GM19238 (cell line): ENCODE measurements at regions not wholly inside any gene's neighbourhood (a gene's known extent, or its start where the extent isn't known, plus 50 kb on each side); places are given as distances from the start of the nearest gene placed in this dataset.

Experiments used
- DNase-seq: peaks from one replicate; pipeline ENCODE4 v3.0.0; 2011; ENCODE audit warnings: low spot score; ENCODE audit not compliant: insufficient read length

DNA sequence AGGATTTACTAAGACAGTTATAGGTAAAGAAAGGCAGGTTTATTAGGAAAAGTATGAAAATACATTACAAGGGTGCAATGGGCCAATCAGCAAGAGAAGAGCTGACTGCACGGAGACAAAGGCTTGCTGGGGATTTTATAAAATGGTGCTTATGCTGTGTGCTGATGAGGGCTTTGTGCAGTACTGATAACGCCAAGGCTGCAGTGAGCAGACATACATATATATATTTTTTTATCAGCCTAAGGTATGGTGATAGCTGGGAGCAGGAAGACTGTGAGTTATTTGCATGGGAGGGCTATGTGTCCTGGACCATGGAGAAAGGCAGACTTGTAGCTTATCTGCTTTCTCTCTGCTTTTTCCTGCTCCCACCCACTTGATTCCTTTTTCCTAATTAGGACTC lies 208.1 kb upstream of the ACTBL2 start:
- DNase-seq, result no peak

DNA sequence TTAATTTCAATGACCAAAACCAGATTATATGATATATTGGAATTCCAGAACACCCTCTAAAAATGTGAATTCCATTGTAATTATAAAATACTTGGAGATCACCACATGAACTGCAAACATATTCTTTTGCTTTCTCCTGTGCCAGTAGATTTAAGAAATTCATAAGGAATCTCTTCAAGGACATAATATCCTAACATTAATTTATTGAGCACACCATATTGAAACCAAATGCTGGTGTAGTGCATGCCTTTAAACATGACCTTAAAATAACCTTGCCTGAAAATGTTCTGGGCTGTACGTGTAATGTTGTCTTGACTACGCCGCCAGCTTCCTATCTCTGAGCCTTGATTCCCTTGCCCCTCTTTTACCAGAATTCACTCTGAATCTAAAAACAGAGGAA lies 205.0 kb upstream of the ACTBL2 start:
- no peak for DNase-seq

DNA sequence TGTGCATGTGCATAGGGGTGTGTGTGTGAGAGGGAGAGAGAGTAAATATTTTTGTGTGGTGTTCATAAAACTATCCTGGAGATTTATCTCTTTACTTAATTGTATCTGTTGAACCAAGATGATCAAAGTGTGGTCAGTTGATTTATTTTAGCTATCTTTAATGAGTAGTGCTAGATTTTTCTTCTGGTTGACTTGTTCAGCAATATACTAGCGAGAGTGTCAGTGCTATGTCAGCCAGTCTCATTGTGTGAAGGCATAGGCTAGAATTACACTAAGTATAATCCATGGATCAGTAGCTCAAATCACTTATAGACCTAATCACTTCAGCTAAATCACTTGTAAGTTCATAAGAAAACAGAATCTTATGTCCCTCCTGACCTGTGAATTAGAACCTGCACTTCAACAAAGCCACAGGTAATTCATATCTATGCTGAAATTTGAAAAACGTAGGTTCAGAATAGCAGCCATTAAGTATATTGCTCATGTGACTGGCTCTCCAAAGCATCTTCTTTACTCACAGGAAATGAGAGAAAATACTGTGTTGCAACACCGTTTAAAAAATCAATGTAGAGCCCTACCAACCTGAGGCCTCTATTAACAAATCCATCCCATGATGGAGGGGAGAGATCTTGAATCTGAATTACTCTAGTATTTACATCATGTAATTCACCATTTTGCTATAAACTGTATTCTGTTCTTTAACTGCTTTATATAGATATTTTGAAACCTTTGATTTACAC lies 203.1 kb upstream of the ACTBL2 start:
- no peak for DNase-seq

DNA sequence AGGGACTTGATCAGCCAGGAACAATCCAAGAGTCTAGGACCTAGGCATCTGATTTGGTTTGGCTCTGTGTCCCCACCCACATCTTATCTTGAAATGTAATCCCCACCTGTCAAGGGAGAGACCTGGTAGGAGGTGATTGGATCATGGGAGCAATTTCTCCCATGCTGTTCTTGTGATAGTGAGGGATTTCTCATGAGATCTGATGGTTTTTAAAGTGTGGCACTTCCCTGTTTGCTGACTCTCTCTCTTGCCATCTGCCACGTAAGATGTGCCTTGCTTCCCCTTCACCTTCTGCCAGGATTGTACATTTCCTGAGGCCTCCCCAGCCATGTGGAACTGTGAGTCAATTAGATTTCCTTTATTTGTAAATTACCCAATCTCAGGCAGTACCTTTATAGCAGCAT lies 201.7 kb upstream of the ACTBL2 start:
- no peak for DNase-seq

DNA sequence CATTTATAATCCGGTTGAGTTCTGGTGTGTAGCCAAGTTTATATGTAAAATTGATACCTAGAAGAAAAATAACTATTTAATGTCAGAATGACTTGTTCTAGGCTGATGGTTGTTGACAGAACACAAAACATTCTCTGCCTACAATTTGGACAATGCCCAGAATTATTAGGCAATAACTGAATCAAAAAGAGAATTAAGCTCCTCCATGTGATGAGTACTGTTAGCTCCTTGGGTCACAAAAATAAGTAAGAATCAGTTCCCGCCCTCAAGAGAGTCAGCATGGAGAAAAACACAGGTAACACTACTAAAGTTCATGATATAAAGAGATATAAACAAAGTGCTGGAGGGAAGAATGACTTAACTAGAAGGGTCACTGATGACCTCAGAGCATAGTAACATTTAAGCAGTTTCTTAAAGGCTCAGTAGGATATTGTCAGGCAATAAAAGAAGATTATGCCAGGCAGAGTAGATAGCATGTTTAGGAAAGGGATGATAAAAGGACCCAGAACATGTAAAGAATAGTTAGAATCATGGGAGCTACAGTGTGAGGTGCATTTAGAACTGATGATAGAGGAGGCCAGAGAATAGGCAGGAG lies 200.5 kb upstream of the ACTBL2 start:
- DNase-seq, result no peak

DNA sequence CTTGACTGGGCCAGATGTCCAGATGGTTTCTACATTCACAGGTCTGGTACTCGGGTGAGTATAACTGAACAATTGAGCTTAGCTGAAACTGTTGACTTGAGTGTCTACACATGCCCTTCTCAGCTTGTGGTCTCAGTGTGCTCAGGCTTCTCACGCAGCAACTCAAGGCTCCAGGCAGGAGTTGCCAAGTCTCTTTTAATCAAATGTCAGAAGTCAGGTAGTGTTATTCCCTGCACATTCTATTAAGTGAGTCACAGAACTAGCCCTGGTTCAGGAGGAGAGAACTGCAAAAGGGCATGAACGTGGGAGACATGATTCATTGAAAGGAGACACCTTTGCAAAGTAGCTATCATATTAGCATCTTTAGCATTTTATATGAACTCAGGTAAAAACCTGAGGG lies 199.3 kb upstream of the ACTBL2 start:
- no peak for DNase-seq

DNA sequence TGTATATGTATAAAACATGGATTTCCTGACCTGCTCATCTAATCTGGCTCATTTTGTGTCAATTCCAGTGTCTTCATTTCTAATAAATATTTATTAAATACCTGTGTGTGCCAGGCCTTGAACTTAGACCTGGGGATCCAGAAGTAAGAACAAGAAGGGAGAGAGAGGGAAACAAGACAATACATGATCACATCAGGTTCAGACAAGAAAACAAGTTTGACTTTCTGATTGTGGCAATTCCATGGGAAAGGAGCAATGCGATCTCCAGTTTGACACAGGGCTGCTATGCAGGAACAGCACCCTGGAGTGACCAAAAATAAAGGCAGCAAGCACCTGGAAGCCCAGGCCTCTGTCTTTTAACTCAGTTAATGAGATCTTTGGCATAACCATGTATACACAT lies 198.1 kb upstream of the ACTBL2 start:
- DNase-seq, result no peak

DNA sequence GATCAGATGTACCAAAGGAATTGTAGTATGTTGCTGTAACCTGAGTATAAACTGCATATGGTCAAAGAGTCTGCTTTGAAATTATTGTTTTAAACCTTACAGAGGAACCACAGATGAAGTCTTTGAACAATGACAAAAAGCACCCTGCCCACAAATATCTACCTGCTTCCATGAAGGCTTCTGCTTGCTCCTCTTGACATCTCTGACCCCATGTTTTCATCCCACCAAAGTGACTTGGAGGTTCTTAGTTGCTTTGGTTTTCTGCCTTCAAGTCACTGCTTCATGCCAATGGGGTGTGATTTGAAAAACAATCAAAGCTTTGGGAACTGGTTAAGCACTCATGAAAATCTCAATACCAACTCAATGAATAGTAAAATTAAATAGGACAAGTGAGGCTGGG lies 194.6 kb upstream of the ACTBL2 start:
- no peak for DNase-seq

DNA sequence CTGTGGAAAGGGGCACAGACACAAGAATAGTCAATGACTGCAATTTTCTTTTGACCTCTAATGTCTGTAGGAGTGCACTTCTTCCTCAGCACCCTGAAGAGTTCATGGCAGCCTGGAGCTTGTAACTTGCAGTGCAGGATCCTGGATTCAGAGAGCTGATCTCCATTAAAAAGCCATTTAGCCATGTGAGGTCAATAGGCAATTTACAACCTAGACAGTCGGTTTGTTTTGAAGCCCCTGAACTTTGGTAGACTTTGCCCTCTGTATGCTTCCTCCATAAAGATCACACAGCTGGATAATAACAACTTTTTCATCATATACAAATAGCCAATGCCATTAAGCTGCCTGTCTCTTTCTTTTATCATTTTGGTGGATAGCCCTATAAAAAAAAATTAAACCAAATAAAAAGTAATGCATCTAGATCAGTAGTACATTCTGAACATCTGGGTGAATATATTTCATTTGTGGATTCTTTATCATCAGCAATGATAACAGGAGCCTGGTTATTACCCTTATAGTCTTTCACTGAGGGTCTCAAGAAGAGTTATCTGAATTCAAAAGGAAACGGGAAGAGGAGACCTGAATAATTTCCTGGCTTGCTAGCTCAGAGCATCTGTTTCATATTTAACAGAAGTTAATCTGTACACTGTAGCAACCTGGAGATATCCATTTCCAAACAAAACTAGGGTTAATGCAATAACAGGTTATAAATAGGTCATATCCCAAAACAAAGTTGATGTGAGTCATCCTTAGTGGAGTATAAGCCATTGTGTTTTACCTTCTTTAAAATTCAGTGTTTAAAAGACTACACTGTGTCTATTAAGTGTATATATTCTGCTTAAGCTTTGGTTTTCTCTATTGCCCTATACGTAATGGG lies 193.8 kb upstream of the ACTBL2 start:
- DNase-seq, result no peak

DNA sequence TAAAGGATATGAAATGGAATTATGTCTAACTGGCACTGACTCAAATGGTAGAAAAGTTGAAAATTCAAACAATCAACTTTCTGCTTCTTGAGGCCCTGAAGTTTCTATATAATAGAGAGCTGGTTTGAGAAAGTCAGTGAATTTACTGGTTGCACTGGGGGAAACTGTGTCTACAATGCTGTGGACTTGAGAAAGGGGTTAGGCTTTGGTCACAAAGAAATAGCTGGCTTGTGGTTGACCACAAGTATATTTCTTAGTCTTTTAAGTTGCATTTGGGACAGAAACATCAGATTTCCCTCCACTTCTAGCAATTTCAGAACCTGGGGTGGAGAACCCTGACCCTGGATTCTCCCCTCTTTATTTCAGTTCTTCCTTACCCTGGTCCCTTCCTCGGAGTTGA lies 192.6 kb upstream of the ACTBL2 start:
- no peak for DNase-seq

DNA sequence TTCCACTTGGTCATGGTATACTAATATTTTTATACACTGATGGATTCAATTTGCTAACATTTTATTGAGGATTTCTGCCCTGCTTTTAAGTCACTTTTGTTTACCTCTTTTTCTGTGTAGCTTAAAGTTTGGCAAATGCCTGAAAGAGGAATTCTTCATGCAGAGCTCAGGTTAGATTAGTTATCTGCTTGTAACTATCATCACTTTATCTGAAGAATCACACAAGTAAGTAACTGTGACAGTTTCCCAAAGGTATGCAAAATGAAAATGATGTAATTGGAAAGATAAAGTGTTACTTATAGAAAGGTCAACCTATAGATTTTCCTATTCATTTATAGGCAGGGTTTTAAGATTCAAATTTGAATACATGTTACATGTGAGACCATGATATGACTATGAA lies 188.8 kb upstream of the ACTBL2 start:
- DNase-seq, result no peak

DNA sequence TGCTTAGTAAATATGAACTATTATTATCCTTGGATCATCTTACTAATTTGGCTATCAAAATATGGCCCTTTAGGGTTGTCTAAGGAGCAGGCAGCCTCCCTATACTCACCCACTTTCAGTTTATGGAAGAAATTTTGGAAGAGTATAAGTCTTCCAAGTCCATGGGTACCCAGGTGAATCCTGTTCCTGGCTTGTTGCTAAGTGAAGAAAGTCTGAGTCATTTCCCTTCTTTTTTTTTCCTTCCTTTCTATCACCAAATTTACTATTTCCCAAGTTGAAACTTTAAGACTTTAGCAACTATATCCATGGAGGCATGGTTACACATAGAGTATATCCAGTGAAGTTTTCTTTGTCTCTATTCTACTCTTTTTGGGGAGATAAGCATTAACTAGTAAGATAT lies 184.0 kb upstream of the ACTBL2 start:
- no peak for DNase-seq

DNA sequence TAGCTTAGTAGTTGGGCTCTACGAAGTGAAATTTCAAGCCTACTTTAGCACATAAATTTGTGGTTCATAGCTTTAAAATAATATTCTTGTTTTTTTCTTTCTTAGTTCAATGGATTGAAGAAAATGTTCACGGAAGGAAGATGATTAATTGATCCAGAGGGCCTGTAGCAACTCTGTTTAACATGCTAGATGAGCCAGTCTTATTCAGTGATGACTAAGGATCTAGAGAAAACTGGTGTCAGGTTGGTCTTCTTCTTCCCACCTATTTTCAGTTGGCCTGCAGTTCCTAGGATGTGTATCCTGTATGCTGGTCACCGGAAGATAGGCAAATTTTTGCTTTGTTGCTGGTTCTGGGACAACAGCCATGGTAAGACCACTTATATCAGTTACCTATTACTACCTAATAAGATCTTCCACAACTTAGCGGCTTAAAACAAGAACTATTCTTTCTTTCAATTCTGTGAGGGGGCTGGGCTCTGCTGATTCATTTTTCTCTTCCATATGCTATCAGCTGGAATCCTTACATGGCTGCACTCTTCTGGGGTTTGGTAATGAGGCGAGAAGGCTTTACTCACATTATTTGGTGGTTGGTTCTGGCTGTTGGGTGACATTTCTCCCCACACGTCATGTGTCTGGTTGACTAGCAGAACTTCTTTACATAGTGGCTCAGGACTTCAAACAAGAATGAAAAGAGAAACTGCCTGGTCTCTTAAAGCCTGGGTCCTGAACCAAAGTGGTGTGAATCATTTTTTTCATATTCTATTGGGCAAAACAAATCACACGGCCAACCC lies 182.7 kb upstream of the ACTBL2 start:
- no peak for DNase-seq

DNA sequence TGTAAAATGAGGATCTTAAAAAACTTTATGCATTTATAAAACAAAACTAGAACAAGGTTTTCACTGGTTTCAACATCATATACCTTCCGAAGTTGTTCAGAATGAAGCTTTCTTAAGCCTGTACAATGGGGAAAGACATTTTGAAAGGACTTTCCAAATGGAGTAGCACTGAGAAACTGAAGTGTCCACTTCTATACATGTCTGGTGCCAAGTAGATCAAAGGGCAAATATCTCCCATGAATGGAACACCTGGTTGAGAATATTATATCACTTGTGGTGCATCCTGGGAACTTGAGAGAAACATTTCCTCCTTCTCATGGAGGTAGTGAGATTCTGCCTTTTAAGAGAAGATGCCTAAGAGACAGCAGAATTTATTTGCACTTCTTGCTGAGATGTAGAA lies 182.1 kb upstream of the ACTBL2 start:
- no peak for DNase-seq

DNA sequence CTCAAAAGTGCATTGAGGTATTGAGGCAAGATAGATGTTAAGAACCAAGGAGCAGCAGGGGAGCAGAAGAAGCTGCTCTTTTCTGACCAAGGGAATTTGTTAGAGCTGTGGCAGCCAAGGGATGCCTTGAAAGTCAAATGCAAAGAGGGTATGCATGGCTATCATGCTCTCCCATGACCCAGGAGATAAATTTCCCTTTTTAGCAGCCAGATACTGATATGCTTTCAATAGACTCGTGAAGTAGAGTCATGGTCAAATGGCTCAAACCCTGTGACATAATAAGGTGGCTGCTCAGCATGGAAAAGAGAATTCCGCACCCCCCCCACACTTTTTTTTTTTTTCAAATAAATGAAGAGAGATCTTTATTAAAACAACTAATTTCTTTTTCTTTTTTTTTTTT lies 180.9 kb upstream of the ACTBL2 start:
- DNase-seq, result no peak

DNA sequence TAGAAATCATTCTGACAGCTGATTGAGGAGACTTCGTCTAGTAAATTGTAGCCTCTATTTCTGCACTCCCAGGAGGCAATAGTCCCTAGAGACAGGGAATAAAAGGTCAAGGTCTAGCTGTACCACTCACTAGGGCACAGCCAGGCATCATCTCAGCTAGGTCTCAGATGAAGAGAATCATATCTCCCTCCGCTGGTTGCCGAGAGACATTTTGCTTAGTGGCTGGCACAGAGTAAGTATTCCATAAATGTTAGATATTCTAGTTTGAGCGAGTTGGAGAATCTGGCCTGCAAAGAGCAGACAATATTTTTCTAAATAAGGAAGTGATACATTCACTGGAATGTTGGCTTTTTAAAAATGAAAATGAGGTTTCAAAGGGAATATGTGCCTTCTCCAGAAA lies 180.4 kb upstream of the ACTBL2 start:
- no peak for DNase-seq

DNA sequence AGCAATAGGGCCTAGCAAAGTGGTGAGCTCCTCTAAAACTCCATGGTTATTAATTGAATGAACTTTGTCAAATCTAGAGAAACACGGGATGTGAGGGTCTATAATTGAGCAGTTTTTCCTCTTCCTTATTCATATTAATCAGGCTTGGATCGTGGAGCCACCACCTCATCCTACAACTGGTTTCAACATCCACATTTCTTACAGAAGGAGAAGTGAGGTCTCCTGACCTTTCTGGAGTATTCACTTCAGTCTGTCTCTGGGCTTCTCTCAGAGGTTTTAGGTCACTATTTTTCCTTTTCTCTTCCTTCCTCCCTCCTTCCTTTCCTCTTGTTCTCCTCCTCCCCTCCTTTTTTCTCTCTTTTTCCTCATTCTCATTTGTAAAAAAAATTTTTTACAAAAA lies 177.3 kb upstream of the ACTBL2 start:
- DNase-seq, result no peak

DNA sequence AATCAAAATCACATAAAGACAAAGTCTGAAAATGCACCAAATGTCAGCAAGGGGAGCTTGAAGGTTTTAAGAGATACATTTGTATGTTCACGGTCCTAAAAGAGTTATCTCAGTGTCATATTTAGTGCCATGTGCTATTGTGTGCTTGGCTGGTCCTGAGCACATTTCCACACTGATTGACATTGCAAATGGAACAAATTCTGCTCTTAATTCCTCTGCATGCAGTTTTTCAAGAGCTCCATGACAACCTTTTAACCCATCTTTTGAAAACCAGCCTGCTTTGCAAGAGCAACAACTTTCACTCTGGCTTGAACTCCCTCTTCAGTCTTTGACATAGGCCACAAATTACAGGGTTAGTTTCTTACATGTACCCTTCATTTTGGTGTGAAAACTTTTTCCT lies 175.4 kb upstream of the ACTBL2 start:
- no peak for DNase-seq

DNA sequence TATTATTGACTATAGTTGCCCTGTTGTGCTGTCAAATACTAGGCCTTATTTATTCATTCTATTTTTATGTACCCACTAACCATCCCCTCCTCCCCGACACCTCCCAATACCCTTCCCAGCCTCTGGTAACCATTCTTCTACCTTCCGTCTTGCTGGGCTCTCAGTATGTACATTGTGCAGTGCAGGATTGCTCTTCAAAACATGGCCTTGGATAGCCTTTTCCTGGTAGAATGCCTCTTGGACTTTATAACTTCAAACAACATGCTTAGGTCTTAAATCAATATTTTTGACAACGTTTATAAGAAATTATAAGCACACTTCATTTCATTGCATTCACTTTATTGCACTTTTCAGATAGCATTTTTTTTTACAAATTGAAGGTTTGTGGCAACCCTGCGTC lies 172.6 kb upstream of the ACTBL2 start:
- no peak for DNase-seq

DNA sequence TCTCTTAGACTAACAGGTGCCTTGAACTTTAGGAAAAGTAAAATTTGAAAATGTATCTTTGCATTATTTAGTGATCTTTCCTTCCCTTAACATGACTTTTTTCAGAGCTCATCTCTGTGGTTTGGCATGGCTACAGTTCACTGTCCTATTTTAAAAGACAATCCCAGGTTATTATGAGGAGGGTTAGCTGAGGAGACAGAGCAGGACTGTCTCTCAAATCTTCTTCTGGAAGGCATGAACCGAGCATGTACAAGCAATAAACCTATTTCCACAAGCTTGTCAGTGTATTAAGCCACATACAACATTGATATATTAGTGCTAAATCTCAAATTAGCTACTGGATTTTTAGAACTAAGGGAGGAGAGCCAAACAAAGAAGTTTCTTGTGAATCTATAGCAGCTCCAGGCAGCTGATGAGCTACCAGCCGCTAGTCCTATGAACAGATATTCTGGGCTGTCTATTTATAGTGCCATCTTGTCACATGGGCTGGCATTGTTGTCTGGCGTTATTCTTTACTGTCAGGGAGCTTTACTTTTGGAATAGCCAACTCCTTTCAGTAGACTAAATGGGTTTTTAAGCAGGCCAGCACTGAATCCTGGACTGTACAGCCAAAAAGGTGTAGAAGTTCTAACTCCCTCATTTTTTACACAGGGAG lies 171.2 kb upstream of the ACTBL2 start:
- no peak for DNase-seq

DNA sequence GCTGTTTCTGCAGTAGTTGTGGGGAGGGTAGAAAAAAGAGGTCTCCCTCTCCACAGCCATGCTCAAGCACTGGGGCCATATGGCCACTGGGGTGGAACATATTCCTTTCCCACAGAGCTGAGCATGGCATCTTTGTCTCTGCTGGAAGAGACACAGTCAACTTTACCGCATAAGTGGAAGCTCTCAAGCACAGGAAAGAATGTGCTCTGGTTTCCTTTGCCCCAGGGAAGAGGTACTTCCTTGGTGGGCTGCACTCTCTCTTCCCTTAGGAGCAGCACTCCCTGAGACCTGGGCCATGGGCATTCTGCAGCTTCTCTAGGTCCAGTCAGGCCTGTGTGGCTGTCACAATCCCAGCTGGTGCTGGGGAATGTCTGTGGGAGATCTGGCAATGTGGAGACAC lies 168.5 kb upstream of the ACTBL2 start:
- DNase-seq, result no peak
